GM19239 (cell line): ENCODE measurements at regions not wholly inside any gene's neighbourhood (a gene's known extent, or its start where the extent isn't known, plus 50 kb on each side); places are given as distances from the start of the nearest gene placed in this dataset.

ENCODE experiments used
- DNase-seq: peaks from one replicate; pipeline ENCODE4 v3.0.0; 2011; ENCODE audit warnings: low spot score; ENCODE audit not compliant: insufficient read length
- FAIRE-seq: peaks from 2 replicates; lab custom pipeline; 2011; peaks lifted over from hg19 to GRCh38; lab: Jason Lieb, UNC

DNA sequence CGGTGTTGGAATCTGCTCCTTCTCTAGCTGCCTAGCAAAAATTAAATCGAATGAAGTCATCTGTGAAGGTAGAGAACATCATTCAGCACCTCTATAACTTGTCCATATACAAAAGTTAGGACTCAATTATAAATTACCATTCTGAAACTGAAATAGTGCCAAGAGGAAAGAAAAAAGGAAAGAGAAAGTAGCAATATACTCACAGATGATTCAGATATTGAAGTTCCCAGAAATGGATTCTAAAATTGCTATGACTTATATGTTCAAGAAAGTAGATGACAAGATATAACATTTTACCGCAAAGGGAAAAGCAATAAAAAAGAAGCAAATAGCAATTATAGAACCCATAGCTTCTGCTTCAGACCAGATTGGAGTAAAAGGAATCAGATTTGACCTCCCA lies 333.6 kb upstream of the GYPC start:
- FAIRE-seq = no peak

DNA sequence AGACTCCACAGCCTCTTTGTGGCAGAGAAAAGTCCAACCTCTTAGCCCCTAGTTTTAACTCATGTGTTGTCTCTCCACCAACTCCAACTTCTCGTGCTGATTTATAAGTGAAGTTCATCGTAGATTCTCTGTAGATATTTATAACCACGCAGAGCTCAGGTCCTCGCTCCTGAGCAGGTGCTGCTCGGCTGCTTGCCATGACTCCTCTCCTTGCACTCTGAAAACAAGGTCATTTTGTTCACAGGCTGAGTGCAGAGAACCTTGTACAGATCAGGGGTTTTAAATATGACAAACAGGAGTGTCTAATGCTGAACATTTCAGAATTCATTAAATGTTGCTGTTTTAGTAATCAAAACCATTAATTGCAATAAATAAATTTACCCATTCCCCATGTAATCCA lies 330.8 kb upstream of the GYPC start:
- FAIRE-seq = no peak
- no peak for DNase-seq

More for the DNA sequence above, 333.6 kb upstream of the GYPC start:
- no peak for DNase-seq

- no peak for FAIRE-seq
- DNase-seq = no peak
These were observed 326.8 kb upstream of the GYPC start for GRCh38 chr2:126329173-126329572.

DNA sequence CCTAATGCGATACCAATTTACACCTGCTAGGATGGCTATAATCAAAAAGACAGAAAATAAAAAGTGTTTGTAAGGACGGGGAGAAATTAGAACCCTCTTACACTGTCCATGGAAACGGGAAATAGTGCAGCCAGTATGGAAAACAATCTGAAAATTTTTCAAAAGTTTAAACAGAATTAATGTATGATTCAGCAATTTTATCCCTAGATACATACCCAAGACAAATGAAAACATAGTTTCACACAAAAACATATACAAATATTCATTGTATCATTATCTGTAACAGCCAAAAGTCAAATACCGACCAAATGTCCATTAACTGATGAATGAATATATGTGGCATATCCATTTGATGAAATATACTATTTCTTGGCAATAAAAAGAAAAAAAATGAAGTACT lies 313.5 kb upstream of the GYPC start:
- FAIRE-seq (no peak), DNase-seq (no peak)

DNA sequence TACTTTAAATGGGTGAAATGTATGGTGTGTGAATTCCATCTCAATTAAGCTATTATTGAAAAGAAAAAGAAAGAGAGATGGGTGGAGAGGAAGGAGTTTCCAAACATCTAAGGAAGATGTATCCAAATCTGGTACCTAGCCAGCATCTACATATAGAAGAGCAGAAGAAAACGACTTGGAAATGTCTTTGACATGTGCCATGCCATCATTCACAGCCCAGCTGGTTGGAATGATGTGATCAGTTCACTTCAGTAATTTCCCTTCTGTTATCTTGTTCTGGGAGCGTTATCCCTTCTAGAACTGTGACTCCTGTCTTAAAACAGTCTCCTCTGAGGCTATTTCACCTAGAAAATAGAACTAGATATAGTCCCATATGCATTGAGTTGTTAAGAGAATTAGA lies 312.8 kb upstream of the GYPC start:
- FAIRE-seq (no peak), DNase-seq (no peak)

GRCh38 chr2:126344493-126344892 lies 311.5 kb upstream of the GYPC start:
- no peak for FAIRE-seq
- DNase-seq = no peak

- no peak for FAIRE-seq
These were observed 310.3 kb upstream of the GYPC start for GRCh38 chr2:126345691-126346090.

DNA sequence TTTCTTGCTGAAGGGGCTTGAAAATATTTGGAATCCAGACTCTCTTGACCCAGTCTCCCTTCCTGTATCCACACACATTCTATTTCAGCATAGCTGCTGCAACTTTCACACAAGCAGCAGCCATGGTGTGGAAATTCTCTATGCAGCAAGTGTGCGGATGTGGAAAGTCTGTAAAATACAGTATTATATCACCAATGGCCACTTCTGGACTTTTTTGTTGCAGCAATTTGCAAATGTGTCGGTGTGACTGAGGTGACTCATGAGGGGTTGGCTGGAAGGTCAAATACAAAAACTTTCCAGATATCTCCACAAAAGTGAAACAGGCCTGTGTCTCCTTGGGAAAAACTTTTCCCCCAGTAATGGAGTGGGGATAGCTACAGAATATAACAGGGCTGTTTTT lies 299.3 kb upstream of the GYPC start:
- DNase-seq (no peak), FAIRE-seq (no peak)

More at GRCh38 chr2:126345691-126346090, 310.3 kb upstream of the GYPC start:
- no peak for DNase-seq

DNA sequence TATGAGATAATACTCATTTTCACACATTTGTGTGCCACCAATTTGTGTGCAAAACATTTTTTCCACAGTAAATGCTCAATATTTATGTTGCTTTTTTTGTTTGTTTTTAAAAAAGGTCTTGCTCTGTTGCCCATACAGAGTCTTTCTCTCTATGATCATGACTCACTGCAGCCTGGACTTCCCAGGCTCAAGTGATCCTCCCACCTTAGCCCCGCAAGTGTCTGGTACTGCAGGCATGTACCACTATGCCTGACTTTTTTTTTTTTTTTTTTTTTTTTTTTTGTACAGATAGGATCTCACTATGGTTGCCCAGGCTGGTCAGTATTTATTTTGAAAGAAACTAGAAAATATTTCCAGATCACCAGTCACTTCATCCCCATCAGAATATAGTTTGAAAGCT lies 297.8 kb upstream of the GYPC start:
- FAIRE-seq (no peak), DNase-seq (no peak)

DNA sequence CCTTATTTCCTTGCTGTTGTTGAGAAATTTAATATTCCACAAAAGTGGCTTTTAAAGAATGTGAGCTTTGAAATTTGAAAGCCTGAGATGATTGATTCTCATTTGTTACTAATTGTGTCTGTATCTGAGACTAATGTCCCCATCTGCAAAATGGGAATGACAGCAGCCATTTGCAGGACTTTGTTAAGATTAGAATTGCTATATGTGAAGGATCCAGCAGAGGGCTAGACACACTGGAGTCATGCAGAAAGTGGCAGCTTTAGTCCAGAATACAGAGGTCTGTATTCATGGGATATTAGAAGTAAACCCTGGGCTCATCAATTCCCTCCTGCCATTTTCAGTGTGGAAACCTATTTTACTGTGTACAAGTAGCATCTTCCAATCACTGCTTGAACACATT lies 296.5 kb upstream of the GYPC start:
- peak; percentile 26 for FAIRE-seq
- DNase-seq = no peak

GRCh38 chr2:126367361-126367760 lies 288.6 kb upstream of the GYPC start:
- no peak for DNase-seq
- FAIRE-seq = no peak

GRCh38 chr2:126368758-126369157 lies 287.2 kb upstream of the GYPC start:
- DNase-seq (no peak), FAIRE-seq (no peak)

DNA sequence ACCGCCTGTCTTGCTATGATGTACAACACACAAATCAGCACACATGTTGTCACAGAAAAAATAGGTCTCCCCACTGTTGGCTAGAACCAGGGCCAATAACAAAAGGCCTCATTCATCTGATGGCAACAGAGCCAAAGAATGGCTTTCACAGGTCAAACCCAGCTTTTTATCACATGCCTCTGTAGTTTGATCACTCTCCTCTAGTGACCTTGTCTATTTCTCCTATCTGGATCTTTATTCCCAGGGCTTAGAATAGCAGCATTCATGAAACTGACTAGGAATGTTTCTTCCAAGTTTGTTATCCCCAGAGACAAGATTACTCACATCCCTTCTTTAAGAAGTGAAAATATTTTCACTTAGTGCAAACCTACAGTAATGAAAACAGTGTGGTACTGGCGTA lies 285.8 kb upstream of the GYPC start:
- no peak for FAIRE-seq

GRCh38 chr2:126372406-126372805 lies 283.6 kb upstream of the GYPC start:
- FAIRE-seq (no peak), DNase-seq (no peak)

More for the DNA sequence above, 285.8 kb upstream of the GYPC start:
- no peak for DNase-seq

DNA sequence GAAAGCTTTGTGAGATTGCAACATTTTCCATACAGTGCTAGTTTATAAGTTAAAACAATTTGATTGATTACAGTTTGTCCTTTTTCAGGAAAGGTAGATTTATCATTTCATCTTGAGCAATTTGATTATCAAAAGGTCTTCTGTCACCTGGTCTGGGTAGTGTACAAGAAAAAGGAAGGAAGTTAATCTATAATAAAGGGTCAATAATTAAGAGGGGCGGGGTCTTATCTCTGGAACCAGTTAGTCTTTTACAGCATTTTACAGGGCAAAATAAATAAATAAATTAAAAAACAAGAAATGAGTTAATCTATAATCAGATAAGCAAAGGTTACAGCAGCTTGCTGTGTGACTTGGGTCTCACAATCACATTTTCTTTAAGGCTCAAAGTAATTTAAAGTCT lies 277.8 kb upstream of the GYPC start:
- no peak for DNase-seq
- no peak for FAIRE-seq

- DNase-seq = no peak
- no peak for FAIRE-seq
These were observed 274.9 kb upstream of the GYPC start for GRCh38 chr2:126381091-126381490.

DNA sequence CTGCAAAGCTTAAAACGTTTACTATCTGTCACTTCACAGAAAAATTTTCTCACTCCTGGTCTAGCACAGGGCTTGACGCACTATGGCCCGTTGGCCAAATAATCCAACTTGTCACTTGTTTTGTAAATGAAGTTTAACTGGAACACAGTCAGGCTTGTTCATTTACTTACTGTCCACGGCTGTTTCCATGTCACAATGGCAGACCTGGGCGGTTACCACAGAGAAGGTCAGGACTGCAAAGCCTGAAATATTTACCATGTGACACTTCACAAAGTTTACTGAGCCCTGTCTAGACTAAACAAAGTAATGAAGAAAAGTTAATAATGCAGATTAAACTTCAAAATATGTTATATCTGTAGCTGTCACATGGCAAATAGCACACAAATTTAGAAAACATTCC lies 273.0 kb upstream of the GYPC start:
- FAIRE-seq (no peak), DNase-seq (no peak)

DNA sequence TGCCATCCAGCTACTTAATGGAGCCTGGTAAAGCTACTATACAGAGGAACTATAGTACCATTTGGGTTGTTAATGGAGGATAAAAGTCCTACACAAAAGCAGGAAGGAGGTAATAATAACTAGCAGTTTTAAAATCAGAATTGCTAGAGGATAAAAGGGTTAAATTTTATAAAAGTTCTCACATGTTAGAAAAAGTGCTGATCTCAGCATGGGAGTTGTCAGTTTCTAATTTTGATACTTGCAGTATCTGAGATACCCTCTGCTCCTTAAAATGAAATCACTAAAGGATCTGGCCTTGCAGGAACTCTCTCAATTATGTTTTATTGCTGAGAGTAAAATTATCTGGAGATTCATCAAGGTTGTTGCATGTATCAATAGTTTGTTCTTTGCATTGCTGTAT lies 272.2 kb upstream of the GYPC start:
- no peak for DNase-seq
- no peak for FAIRE-seq

- FAIRE-seq (no peak), DNase-seq (no peak)
These were observed 270.5 kb upstream of the GYPC start for GRCh38 chr2:126385441-126385840.

GRCh38 chr2:126385983-126386382 lies 270.0 kb upstream of the GYPC start:
- FAIRE-seq (no peak), DNase-seq (no peak)

GRCh38 chr2:126389446-126389845 lies 266.5 kb upstream of the GYPC start:
- DNase-seq = no peak
- no peak for FAIRE-seq

- DNase-seq (no peak), FAIRE-seq (no peak)
These were observed 263.1 kb upstream of the GYPC start for GRCh38 chr2:126392889-126393288.

GRCh38 chr2:126399001-126399400 lies 257.0 kb upstream of the GYPC start:
- FAIRE-seq (no peak), DNase-seq (no peak)
